ENCODE measurements at regions not wholly inside any gene's neighbourhood (a gene's known extent, or its start where the extent isn't known, plus 50 kb on each side); places are given as distances from the start of the nearest gene placed in this dataset.

- Mint-ChIP-seq H3K4me3 (peak overlapping the region; percentile 53 to 90 (median 81)), H3K9me3 (peaks cover 0 to 2% (median 0%) of the 10 kb centered on the region in 9 donors), H3K4me1 (peaks cover 15 to 43% (median 34%) of the 10 kb centered on the region in 4 donors), H3K36me3 (no peaks in the 10 kb centered on the region), H3K27me3 (no peaks in the 10 kb centered on the region), H3K27ac (peak overlapping the region; percentile 71 to 96 (median 90))
- DNase-seq (peak in 3 of 10 donors; percentile 23 to 44 (median 38)), ATAC-seq (peak; percentile 67 to 78)
- POLR2A ChIA-PET, result interaction anchor here (0.6 to 1.4 kb wide), 3 partner anchors 51 to 171 kb away, joined by 3 to 6 read pairs (median 4); partner anchors contain the start of gene TGFBR2
Measured at GRCh38 chr3:30435861-30436331, 170.5 kb upstream of the TGFBR2 start.

- Mint-ChIP-seq H3K36me3 (no peaks in the 10 kb centered on the region), H3K4me1 (peaks cover 17 to 43% (median 34%) of the 10 kb centered on the region in 4 donors), H3K27ac (peak overlapping the region in 3 of 10 donors; percentile 91 to 96 (median 96)), H3K4me3 (peak overlapping the region in 4 of 10 donors; percentile 7 to 90 (median 54)), H3K9me3 (peaks cover 0 to 2% (median 0%) of the 10 kb centered on the region in 9 donors), H3K27me3 (no peaks in the 10 kb centered on the region)
- DNase-seq (no peak), ATAC-seq (no peak)
- POLR2A ChIA-PET, result no interaction called here
Measured at GRCh38 chr3:30437171-30437601, 169.2 kb upstream of the TGFBR2 start.

- Mint-ChIP-seq H3K27me3 (no peaks in the 10 kb centered on the region), H3K27ac (no peak overlapping the region), H3K4me3 (no peak overlapping the region), H3K36me3 (no peaks in the 10 kb centered on the region), H3K4me1 (peaks cover 19 to 43% (median 34%) of the 10 kb centered on the region in 4 donors), H3K9me3 (peaks cover 0 to 2% (median 0%) of the 10 kb centered on the region in 9 donors)
- no peak for ATAC-seq
- POLR2A ChIA-PET, result no interaction called here
- DNase-seq, result no peak
Measured at GRCh38 chr3:30438126-30438525, 168.3 kb upstream of the TGFBR2 start.

- H3K27me3 Mint-ChIP-seq, result no peaks in the 10 kb centered on the region
- H3K27ac Mint-ChIP-seq, result no peak overlapping the region
- H3K36me3 Mint-ChIP-seq, result no peaks in the 10 kb centered on the region
- ATAC-seq (no peak), DNase-seq (no peak)
- POLR2A ChIA-PET, result no interaction called here
- H3K4me1 Mint-ChIP-seq, result peaks cover 18 to 34% (median 29%) of the 10 kb centered on the region in 4 donors
- H3K4me3 Mint-ChIP-seq, result no peak overlapping the region
- peaks cover 0 to 2% (median 0%) of the 10 kb centered on the region in 9 donors for H3K9me3 Mint-ChIP-seq
Measured at GRCh38 chr3:30439451-30440053, 166.8 kb upstream of the TGFBR2 start.

GRCh38 chr3:30440147-30440604 lies 166.2 kb upstream of the TGFBR2 start:
- peaks cover 0 to 2% (median 0%) of the 10 kb centered on the region in 9 donors for H3K9me3 Mint-ChIP-seq
- ATAC-seq (no peak), DNase-seq (no peak)
- no peak overlapping the region for H3K4me3 Mint-ChIP-seq
- H3K27me3 Mint-ChIP-seq, result no peaks in the 10 kb centered on the region
- POLR2A ChIA-PET, result no interaction called here
- H3K4me1 Mint-ChIP-seq, result peaks cover 15 to 30% (median 24%) of the 10 kb centered on the region in 4 donors
- no peak overlapping the region for H3K27ac Mint-ChIP-seq
- no peaks in the 10 kb centered on the region for H3K36me3 Mint-ChIP-seq

- Mint-ChIP-seq H3K36me3 (no peaks in the 10 kb centered on the region), H3K27ac (no peak overlapping the region), H3K4me3 (no peak overlapping the region), H3K9me3 (peaks cover 0 to 2% (median 0%) of the 10 kb centered on the region in 9 donors), H3K4me1 (peaks cover 12 to 23% (median 18%) of the 10 kb centered on the region in 4 donors), H3K27me3 (no peaks in the 10 kb centered on the region)
- ATAC-seq, result no peak
- no peak for DNase-seq
- POLR2A ChIA-PET, result interaction anchor here (1.5 kb wide), 1 partner anchor 217 kb away, joined by 3 read pairs; no protein-coding TSS in a partner anchor
Measured at GRCh38 chr3:30440880-30441279, 165.5 kb upstream of the TGFBR2 start.

GRCh38 chr3:30443756-30444673 lies 162.4 kb upstream of the TGFBR2 start:
- Mint-ChIP-seq H3K36me3 (no peaks in the 10 kb centered on the region), H3K4me1 (peaks cover 0 to 6% (median 2%) of the 10 kb centered on the region in 4 donors), H3K9me3 (peaks cover 0 to 2% (median 0%) of the 10 kb centered on the region in 9 donors), H3K4me3 (no peak overlapping the region), H3K27ac (peak overlapping the region in 2 of 10 donors; percentile 61 to 70), H3K27me3 (no peaks in the 10 kb centered on the region)
- POLR2A ChIA-PET, result no interaction called here
- ATAC-seq (no peak), DNase-seq (no peak)

- no peak for ATAC-seq
- H3K4me3 Mint-ChIP-seq, result no peak overlapping the region
- DNase-seq, result no peak
- peaks cover 0 to 13% (median 3%) of the 10 kb centered on the region in 9 donors for H3K9me3 Mint-ChIP-seq
- peaks cover 0 to under 1% (median 0%) of the 10 kb centered on the region in 4 donors for H3K4me1 Mint-ChIP-seq
- H3K36me3 Mint-ChIP-seq, result peaks cover 0 to 8% (median 6%) of the 10 kb centered on the region in 3 donors
- no peak overlapping the region for H3K27ac Mint-ChIP-seq
- POLR2A ChIA-PET, result interaction anchor here (0.7 kb wide), 1 partner anchor 8 kb away, joined by 3 read pairs; no protein-coding TSS in a partner anchor
- no peaks in the 10 kb centered on the region for H3K27me3 Mint-ChIP-seq
Measured at GRCh38 chr3:30448450-30449289, 157.7 kb upstream of the TGFBR2 start.

- Mint-ChIP-seq H3K4me3 (no peak overlapping the region), H3K9me3 (peaks cover 0 to 15% (median 3%) of the 10 kb centered on the region in 9 donors), H3K27ac (no peak overlapping the region), H3K36me3 (peaks cover 0 to 12% (median 6%) of the 10 kb centered on the region in 3 donors), H3K4me1 (no peaks in the 10 kb centered on the region), H3K27me3 (no peaks in the 10 kb centered on the region)
- DNase-seq, result no peak
- no peak for ATAC-seq
- POLR2A ChIA-PET, result no interaction called here
Measured at GRCh38 chr3:30449290-30449632, 157.1 kb upstream of the TGFBR2 start.

GRCh38 chr3:30452446-30452845 lies 154.0 kb upstream of the TGFBR2 start:
- Mint-ChIP-seq H3K36me3 (peaks cover 0 to 12% (median 6%) of the 10 kb centered on the region in 3 donors), H3K4me1 (peaks cover 11 to 24% (median 22%) of the 10 kb centered on the region in 4 donors), H3K27me3 (no peaks in the 10 kb centered on the region), H3K9me3 (peaks cover 0 to 15% (median 3%) of the 10 kb centered on the region in 9 donors), H3K27ac (no peak overlapping the region), H3K4me3 (no peak overlapping the region)
- POLR2A ChIA-PET, result no interaction called here
- no peak for DNase-seq
- no peak for ATAC-seq

GRCh38 chr3:30453360-30454039 lies 152.9 kb upstream of the TGFBR2 start:
- DNase-seq (no peak), ATAC-seq (no peak)
- H3K36me3 Mint-ChIP-seq, result peaks cover 0 to 18% (median 11%) of the 10 kb centered on the region in 3 donors
- peaks cover 0 to 21% (median 9%) of the 10 kb centered on the region in 9 donors for H3K9me3 Mint-ChIP-seq
- no peak overlapping the region for H3K27ac Mint-ChIP-seq
- POLR2A ChIA-PET, result no interaction called here
- H3K4me3 Mint-ChIP-seq, result no peak overlapping the region
- H3K27me3 Mint-ChIP-seq, result no peaks in the 10 kb centered on the region
- peaks cover 13 to 33% (median 27%) of the 10 kb centered on the region in 4 donors for H3K4me1 Mint-ChIP-seq
